Retina (tissue), 1 donor: ENCODE measurements at regions not wholly inside any gene's neighbourhood (a gene's known extent, or its start where the extent isn't known, plus 50 kb on each side); places are given as distances from the start of the nearest gene placed in this dataset.
"Not testable (repeated sequence)": the region's sequence is repeated elsewhere in the genome, so short reads cannot be mapped to it uniquely, and the experiment has no call there.

ENCODE experiments used
- DNase-seq: peaks from one replicate; pipeline ENCODE4 v3.0.0-alpha.2; 2016

GRCh38 chr20:4465855-4466545 is 216.9 kb upstream of the ADRA1D start:
- no peak for DNase-seq

- DNase-seq = no peak
Observed at GRCh38 chr20:4465212-4465611, 216.1 kb upstream of the ADRA1D start.

- DNase-seq = not testable (repeated sequence)
Observed at GRCh38 chr20:4462801-4463200, 213.7 kb upstream of the ADRA1D start.

GRCh38 chr20:4459081-4459480 is 210.0 kb upstream of the ADRA1D start:
- DNase-seq = no peak

GRCh38 chr20:4457566-4458543 is 208.8 kb upstream of the ADRA1D start:
- DNase-seq = no peak

GRCh38 chr20:4455996-4456395 is 206.9 kb upstream of the ADRA1D start:
- DNase-seq = no peak

- no peak for DNase-seq
Observed at GRCh38 chr20:4455301-4455701, 206.2 kb upstream of the ADRA1D start.

- no peak for DNase-seq
Observed at GRCh38 chr20:4454111-4454510, 205.0 kb upstream of the ADRA1D start.

GRCh38 chr20:4453359-4453758 is 204.3 kb upstream of the ADRA1D start:
- no peak for DNase-seq

- DNase-seq = no peak
Observed at GRCh38 chr20:4451487-4452081, 202.5 kb upstream of the ADRA1D start.

- peak; percentile 5 for DNase-seq
Observed at GRCh38 chr20:4449957-4450715, 201.0 kb upstream of the ADRA1D start.

GRCh38 chr20:4445784-4446183 is 196.7 kb upstream of the ADRA1D start:
- DNase-seq = no peak

GRCh38 chr20:4445331-4445730 is 196.2 kb upstream of the ADRA1D start:
- no peak for DNase-seq

GRCh38 chr20:4444404-4444803 is 195.3 kb upstream of the ADRA1D start:
- no peak for DNase-seq

- DNase-seq = no peak
Observed at GRCh38 chr20:4443016-4443415, 193.9 kb upstream of the ADRA1D start.

GRCh38 chr20:4441871-4442270 is 192.8 kb upstream of the ADRA1D start:
- no peak for DNase-seq

GRCh38 chr20:4441191-4441590 is 192.1 kb upstream of the ADRA1D start:
- no peak for DNase-seq

- no peak for DNase-seq
Observed at GRCh38 chr20:4439461-4439860, 190.4 kb upstream of the ADRA1D start.

GRCh38 chr20:4437131-4437530 is 188.0 kb upstream of the ADRA1D start:
- no peak for DNase-seq

GRCh38 chr20:4435671-4436455 is 186.8 kb upstream of the ADRA1D start:
- no peak for DNase-seq

- no peak for DNase-seq
Observed at GRCh38 chr20:4435225-4435624, 186.1 kb upstream of the ADRA1D start.

GRCh38 chr20:4434681-4435080 is 185.6 kb upstream of the ADRA1D start:
- DNase-seq = no peak
